ENCODE measurements at regions not wholly inside any gene's neighbourhood (a gene's known extent, or its start where the extent isn't known, plus 50 kb on each side); places are given as distances from the start of the nearest gene placed in this dataset.

GRCh38 chr4:152075253-152075928 is 314.6 kb upstream of the GATB start:
- DNase-seq (ENCODE audit: low spot score) (no peak), ATAC-seq (ENCODE audit: low read depth) (no peak)
- Histone ChIP-seq H3K4me1 (ENCODE audit: insufficient read depth, poor library complexity, severe bottlenecking) (no peaks in the 10 kb centered on the region), H3K4me3 (ENCODE audit: severe bottlenecking) (no peak overlapping the region), H3K9me3 (ENCODE audit: severe bottlenecking) (no peaks in the 10 kb centered on the region), H3K36me3 (ENCODE audit: low read depth) (no peaks in the 10 kb centered on the region), H3K27ac (ENCODE audit: poor library complexity, severe bottlenecking) (no peak overlapping the region), H3K27me3 (ENCODE audit: insufficient read depth, poor library complexity, severe bottlenecking) (no peaks in the 10 kb centered on the region)
- no peak for TF ChIP-seq CTCF (IDR thresholded peaks at IDR 0.05; ENCODE audit: poor library complexity, severe bottlenecking)

- Histone ChIP-seq H3K4me3 (ENCODE audit: severe bottlenecking) (no peak overlapping the region), H3K36me3 (ENCODE audit: low read depth) (no peaks in the 10 kb centered on the region), H3K27ac (ENCODE audit: poor library complexity, severe bottlenecking) (no peak overlapping the region), H3K9me3 (ENCODE audit: severe bottlenecking) (no peaks in the 10 kb centered on the region), H3K27me3 (ENCODE audit: insufficient read depth, poor library complexity, severe bottlenecking) (no peaks in the 10 kb centered on the region), H3K4me1 (ENCODE audit: insufficient read depth, poor library complexity, severe bottlenecking) (no peaks in the 10 kb centered on the region)
- ATAC-seq (ENCODE audit: low read depth), result no peak
- no peak for DNase-seq (ENCODE audit: low spot score)
- no peak for TF ChIP-seq CTCF (IDR thresholded peaks at IDR 0.05; ENCODE audit: poor library complexity, severe bottlenecking)
Measured at GRCh38 chr4:152074573-152074972, 313.8 kb upstream of the GATB start.

- no peak for DNase-seq (ENCODE audit: low spot score)
- Histone ChIP-seq H3K4me3 (ENCODE audit: severe bottlenecking) (no peak overlapping the region), H3K27me3 (ENCODE audit: insufficient read depth, poor library complexity, severe bottlenecking) (no peaks in the 10 kb centered on the region), H3K27ac (ENCODE audit: poor library complexity, severe bottlenecking) (no peak overlapping the region), H3K4me1 (ENCODE audit: insufficient read depth, poor library complexity, severe bottlenecking) (no peaks in the 10 kb centered on the region), H3K36me3 (ENCODE audit: low read depth) (no peaks in the 10 kb centered on the region), H3K9me3 (ENCODE audit: severe bottlenecking) (no peaks in the 10 kb centered on the region)
- TF ChIP-seq CTCF (IDR thresholded peaks at IDR 0.05; ENCODE audit: poor library complexity, severe bottlenecking), result no peak
- no peak for ATAC-seq (ENCODE audit: low read depth)
Measured at GRCh38 chr4:152074088-152074437, 313.3 kb upstream of the GATB start.

GRCh38 chr4:152073351-152074087 is 312.7 kb upstream of the GATB start:
- H3K4me3 ChIP-seq (ENCODE audit: severe bottlenecking), result no peak overlapping the region
- no peaks in the 10 kb centered on the region for H3K27me3 ChIP-seq (ENCODE audit: insufficient read depth, poor library complexity, severe bottlenecking)
- H3K27ac ChIP-seq (ENCODE audit: poor library complexity, severe bottlenecking), result no peak overlapping the region
- H3K36me3 ChIP-seq (ENCODE audit: low read depth), result no peaks in the 10 kb centered on the region
- DNase-seq (ENCODE audit: low spot score) (no peak), ATAC-seq (ENCODE audit: low read depth) (no peak; the same call in 2 of the 3 replicates)
- TF ChIP-seq CTCF (IDR thresholded peaks at IDR 0.05; ENCODE audit: poor library complexity, severe bottlenecking), result no peak
- H3K4me1 ChIP-seq (ENCODE audit: insufficient read depth, poor library complexity, severe bottlenecking), result no peaks in the 10 kb centered on the region
- H3K9me3 ChIP-seq (ENCODE audit: severe bottlenecking), result no peaks in the 10 kb centered on the region

GRCh38 chr4:152072906-152073305 is 312.1 kb upstream of the GATB start:
- H3K9me3 ChIP-seq (ENCODE audit: severe bottlenecking), result no peaks in the 10 kb centered on the region
- no peak overlapping the region for H3K27ac ChIP-seq (ENCODE audit: poor library complexity, severe bottlenecking)
- no peak for TF ChIP-seq CTCF (IDR thresholded peaks at IDR 0.05; ENCODE audit: poor library complexity, severe bottlenecking)
- no peaks in the 10 kb centered on the region for H3K4me1 ChIP-seq (ENCODE audit: insufficient read depth, poor library complexity, severe bottlenecking)
- H3K27me3 ChIP-seq (ENCODE audit: insufficient read depth, poor library complexity, severe bottlenecking), result no peaks in the 10 kb centered on the region
- no peak overlapping the region for H3K4me3 ChIP-seq (ENCODE audit: severe bottlenecking)
- no peaks in the 10 kb centered on the region for H3K36me3 ChIP-seq (ENCODE audit: low read depth)
- ATAC-seq (ENCODE audit: low read depth) (no peak), DNase-seq (ENCODE audit: low spot score) (no peak)
